Mammary epithelial cell (primary cell): ENCODE measurements at regions not wholly inside any gene's neighbourhood (a gene's known extent, or its start where the extent isn't known, plus 50 kb on each side); places are given as distances from the start of the nearest gene placed in this dataset.
"Not testable (repeated sequence)": the region's sequence is repeated elsewhere in the genome, so short reads cannot be mapped to it uniquely, and the experiment has no call there.

Experiments
- EZH2 ChIP-seq: IDR thresholded peaks from 2 replicates; pipeline ENCODE4 v1.6.1; 2012; ENCODE audit warnings: low read length, inconsistent platforms, borderline replicate concordance
- TF ChIP-seq, protein P1 (sequence below), 2 donors: IDR thresholded peaks in 1 of 2; conservative IDR thresholded peaks in 1 of 2; 2 replicates each; pipeline ENCODE4 v1.5.1; 2011 to 2012; ENCODE audit warnings: inconsistent platforms in 2 of 2, low read length in 2 of 2, mild to moderate bottlenecking in 2 of 2, control low read depth in 1 of 2, low read depth in 1 of 2; ENCODE audit not compliant: insufficient read depth in 1 of 2; ENCODE audit errors: extremely low read depth in 1 of 2

DNA sequence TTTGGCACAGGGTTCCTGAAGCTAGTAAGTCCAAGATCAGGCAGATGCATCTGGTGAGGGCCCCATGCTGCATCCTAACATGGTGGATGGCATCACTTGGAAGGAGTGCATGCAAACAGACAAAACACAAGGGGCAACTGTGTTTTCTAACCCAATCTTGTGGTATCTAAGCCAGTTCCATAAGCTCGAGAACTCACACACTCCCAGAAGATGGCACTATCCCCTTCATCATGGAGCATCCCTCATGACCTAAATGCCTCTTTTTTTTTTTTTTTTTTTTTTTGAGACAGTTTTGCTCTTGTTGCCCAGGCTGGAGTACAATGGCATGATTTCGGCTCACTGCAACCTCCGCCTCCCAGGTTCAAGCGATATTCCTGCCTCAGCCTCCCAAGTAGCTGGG lies 1763.5 kb downstream of the SLITRK5 start:
- TF ChIP-seq, protein P1, sequence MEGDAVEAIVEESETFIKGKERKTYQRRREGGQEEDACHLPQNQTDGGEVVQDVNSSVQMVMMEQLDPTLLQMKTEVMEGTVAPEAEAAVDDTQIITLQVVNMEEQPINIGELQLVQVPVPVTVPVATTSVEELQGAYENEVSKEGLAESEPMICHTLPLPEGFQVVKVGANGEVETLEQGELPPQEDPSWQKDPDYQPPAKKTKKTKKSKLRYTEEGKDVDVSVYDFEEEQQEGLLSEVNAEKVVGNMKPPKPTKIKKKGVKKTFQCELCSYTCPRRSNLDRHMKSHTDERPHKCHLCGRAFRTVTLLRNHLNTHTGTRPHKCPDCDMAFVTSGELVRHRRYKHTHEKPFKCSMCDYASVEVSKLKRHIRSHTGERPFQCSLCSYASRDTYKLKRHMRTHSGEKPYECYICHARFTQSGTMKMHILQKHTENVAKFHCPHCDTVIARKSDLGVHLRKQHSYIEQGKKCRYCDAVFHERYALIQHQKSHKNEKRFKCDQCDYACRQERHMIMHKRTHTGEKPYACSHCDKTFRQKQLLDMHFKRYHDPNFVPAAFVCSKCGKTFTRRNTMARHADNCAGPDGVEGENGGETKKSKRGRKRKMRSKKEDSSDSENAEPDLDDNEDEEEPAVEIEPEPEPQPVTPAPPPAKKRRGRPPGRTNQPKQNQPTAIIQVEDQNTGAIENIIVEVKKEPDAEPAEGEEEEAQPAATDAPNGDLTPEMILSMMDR (conservative IDR thresholded peaks at IDR 0.05 in 1 of 2, IDR thresholded peaks at IDR 0.05 in 1 of 2; ENCODE audit: extremely low read depth in 1 of 2, insufficient read depth in 1 of 2, low read depth in 1 of 2, low read length in 2 of 2): peak; percentile 34 to 56
- TF ChIP-seq EZH2: not testable (repeated sequence)
